Heart right ventricle (tissue), 16 donors: ENCODE measurements at regions not wholly inside any gene's neighbourhood (a gene's known extent, or its start where the extent isn't known, plus 50 kb on each side); places are given as distances from the start of the nearest gene placed in this dataset.
A peak's percentile ranks its signal among the peaks of the same experiment; 100 is the strongest.

Experiments used
- ATAC-seq, 8 donors: fragments of 200-7000 bp; cut with Tn5 transposase; one replicate each; pipeline ENCODE4 v1.9.1; 2020; ENCODE audit warnings: mild to moderate bottlenecking in 8 of 8, moderate library complexity in 8 of 8, moderate number of reproducible peaks in 1 of 8
- DNase-seq, 2 donors: peaks; one replicate each; pipeline ENCODE4 v3.0.0-alpha.2; 2020
- H3K27ac ChIP-seq, 10 donors: fragments of 200-600 bp; sonication (generic) in 2 of 10; one replicate each; pipeline versions ENCODE4 v1.5.0 to v1.8.0; 2020 to 2022; ENCODE audit warnings: mild to moderate bottlenecking in 3 of 10
- H3K27me3 ChIP-seq, 7 donors: fragments of 200-600 bp; one replicate each; pipeline ENCODE4 v1.8.0; 2021 to 2022; ENCODE audit warnings: mild to moderate bottlenecking in 2 of 7
- H3K36me3 ChIP-seq, 9 donors: fragments of 200-600 bp; sonication (generic) in 1 of 9; one replicate each; pipeline versions ENCODE4 v1.5.0 to v1.8.0; 2020 to 2022; ENCODE audit warnings: mild to moderate bottlenecking in 2 of 9
- H3K4me1 ChIP-seq, 9 donors: fragments of 200-600 bp; sonication (generic) in 1 of 9; one replicate each; pipeline versions ENCODE4 v1.5.0 to v1.8.0; 2020 to 2022; ENCODE audit warnings: mild to moderate bottlenecking in 4 of 9
- H3K4me3 ChIP-seq, 10 donors: fragments of 200-600 bp; sonication (generic) in 2 of 10; one replicate each; pipeline versions ENCODE4 v1.5.0 to v1.8.0; 2020 to 2022; ENCODE audit warnings: mild to moderate bottlenecking in 7 of 10, moderate library complexity in 2 of 10
- H3K9me3 ChIP-seq, 11 donors: fragments of 200-600 bp in 10 of 11; sonication (generic) in 2 of 11; one replicate each; pipeline versions ENCODE4 v1.5.0 to v1.8.0; 2013 to 2022; ENCODE audit warnings: mild to moderate bottlenecking in 2 of 11, control low read depth in 1 of 11, moderate library complexity in 1 of 11
- WGBS, 2 donors: extraction: QIAGEN DNeasy Blood & Tissue Kit; methylation state at CpG; one replicate each; pipeline ENCODE4 v1.1.7; 2013; ENCODE audit warnings: inconsistent platforms in 1 of 2; 5-methylcytosine and 5-hydroxymethylcytosine counted together
- intact Hi-C, 10 donors: fragments of 100-400 bp; cut with DNase I; formaldehyde crosslinking; loops; one replicate each; pipeline versions ENCODE4 v1.11.1 to v1.14.2; 2022
- TF ChIP-seq, protein P1 (sequence below), 9 donors: fragments of 200-600 bp; sonication (generic) in 2 of 9; IDR thresholded peaks; one replicate each; pipeline versions ENCODE4 v1.5.0 to v1.8.0; 2021 to 2022; ENCODE audit warnings: antibody characterized with exemption in 9 of 9, mild to moderate bottlenecking in 5 of 9, moderate library complexity in 1 of 9
- donor health status: Arrhythmogenic right ventricular cardiomyopathy.
- donor health status: ischemic (EF 13 %, LVEDD 7.1; RV severe dilation, severe dysfunction).
- donor health status: healthy with polysubstance abuse.
- donor health status: DM: no; HTN: yes; CAD: no.
- donor health status: DM: no; HTN: no; CAD: no.
- donor health status: ischemic (EF 25% LVEDD 6.9; RV normal size, moderate dysfunction).
- donor health status: ischemic (EF 25% LVEDD 5.7; RV mildly dilated, moderate dysfunction).
- donor health status: healthy.
- donor health status: DM: yes; HTN: yes; CAD: no.
- donor health status: Ischemic cardiomyopathy.
- donor health status: ischemic (EF 35%, LVEDD 5.7; RV mildly dilated, moderate dysfunction).
- donor health status: nonischemic (EF 11% LVEDD 7.7; RV severe dilation, severe dysfunction).
- donor health status: DM: yes; HTN: yes; CAD: no.
- donor health status: PGD.
- donor health status: ischemic (EF 29% LVEDD 5.4; RV normal size, mild dysfunction).
- donor health status: nonischemic (EF 23%, LVEDD 6.1; RV moderate dilation, normal function).

DNA sequence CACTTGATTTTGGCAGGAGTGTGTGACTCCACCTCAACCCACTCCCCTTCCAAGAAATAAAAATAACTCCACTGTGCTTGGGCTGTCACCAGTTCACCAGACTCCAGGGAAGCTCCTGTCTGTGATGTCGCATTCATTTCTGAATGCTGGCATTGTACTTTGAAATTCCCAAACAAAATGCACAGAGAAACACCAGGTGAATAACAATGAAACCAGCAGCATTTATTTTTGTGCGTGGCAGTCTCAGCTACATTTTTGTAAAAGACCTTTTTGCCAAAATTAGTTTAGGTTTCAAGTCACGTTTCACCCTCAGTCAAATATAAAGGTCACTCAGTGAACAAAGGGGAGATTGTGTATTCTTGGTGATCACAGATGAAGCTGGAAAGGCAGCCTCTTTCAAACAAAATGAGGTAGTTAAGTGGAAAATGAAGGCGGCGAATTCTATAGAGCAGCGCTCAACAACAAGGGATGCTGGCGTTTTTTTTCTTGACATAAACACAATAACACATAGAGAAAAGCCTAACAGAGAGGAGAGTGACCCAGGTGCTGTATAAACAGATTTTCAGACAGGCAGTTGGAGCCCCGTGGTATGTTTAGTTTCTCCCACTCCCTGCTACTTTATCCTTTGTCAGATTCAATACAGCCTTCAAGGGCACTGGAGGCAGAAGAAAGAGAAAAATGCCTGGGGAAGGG is 210.3 kb upstream of the GCFC2 start:
- Histone ChIP-seq H3K27me3 (no peaks in the 10 kb centered on the region), H3K9me3 (no peaks in the 10 kb centered on the region), H3K27ac (no peak overlapping the region), H3K4me1 (no peaks in the 10 kb centered on the region), H3K36me3 (no peaks in the 10 kb centered on the region), H3K4me3 (no peak overlapping the region)
- peak in 3 of 8 donors; percentile 57 to 85 (median 70) for ATAC-seq
- TF ChIP-seq, protein P1, sequence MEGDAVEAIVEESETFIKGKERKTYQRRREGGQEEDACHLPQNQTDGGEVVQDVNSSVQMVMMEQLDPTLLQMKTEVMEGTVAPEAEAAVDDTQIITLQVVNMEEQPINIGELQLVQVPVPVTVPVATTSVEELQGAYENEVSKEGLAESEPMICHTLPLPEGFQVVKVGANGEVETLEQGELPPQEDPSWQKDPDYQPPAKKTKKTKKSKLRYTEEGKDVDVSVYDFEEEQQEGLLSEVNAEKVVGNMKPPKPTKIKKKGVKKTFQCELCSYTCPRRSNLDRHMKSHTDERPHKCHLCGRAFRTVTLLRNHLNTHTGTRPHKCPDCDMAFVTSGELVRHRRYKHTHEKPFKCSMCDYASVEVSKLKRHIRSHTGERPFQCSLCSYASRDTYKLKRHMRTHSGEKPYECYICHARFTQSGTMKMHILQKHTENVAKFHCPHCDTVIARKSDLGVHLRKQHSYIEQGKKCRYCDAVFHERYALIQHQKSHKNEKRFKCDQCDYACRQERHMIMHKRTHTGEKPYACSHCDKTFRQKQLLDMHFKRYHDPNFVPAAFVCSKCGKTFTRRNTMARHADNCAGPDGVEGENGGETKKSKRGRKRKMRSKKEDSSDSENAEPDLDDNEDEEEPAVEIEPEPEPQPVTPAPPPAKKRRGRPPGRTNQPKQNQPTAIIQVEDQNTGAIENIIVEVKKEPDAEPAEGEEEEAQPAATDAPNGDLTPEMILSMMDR (IDR thresholded peaks at IDR 0.05), result no peak
- intact Hi-C loops, result no loop called here
- DNase-seq, result no peak
- 37 to 43% methylated on average over 8 of the region's 8 CpGs for WGBS, 2 donors

DNA sequence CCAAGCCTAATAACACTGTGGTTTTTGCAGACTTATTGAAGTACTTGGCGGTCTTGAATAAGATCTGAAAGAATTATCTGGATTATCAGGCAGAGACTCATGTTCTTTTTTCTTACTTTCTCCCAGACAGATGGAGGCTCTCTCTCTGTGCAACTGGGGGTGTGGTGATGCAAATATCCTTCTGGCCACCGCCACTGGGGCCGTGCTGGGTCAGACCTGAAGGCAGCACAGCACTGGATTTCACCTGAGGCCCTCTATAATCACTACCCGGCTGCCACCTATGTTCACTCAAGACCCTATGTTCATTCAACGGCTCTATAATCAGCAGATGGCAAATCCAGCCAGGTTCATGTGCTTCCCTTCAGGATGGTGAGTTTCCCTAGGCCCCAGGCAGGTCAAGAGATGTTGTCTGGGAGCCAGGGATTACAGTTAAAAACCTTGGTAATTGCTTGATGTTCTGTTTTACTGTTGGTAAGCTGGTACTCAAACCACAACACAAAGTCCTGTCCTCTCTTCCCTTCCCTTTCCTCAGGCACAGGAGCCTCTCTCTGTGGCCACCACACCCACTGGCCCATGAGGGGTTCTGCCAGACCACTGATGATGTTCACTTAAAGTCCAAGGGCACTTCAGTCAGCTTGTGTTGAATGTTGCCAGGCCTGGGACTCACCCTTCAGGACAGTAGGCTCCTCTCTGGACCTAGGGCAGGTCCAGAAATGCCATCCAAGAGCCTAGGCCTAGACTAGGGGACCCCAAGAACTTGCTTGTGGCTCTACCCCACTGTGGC is 205.3 kb upstream of the GCFC2 start:
- intact Hi-C loops, result no loop called here
- Histone ChIP-seq H3K27me3 (no peaks in the 10 kb centered on the region), H3K27ac (no peak overlapping the region), H3K36me3 (no peaks in the 10 kb centered on the region), H3K4me3 (no peak overlapping the region), H3K4me1 (no peaks in the 10 kb centered on the region), H3K9me3 (peaks cover 0 to 6% (median 0%) of the 10 kb centered on the region in 11 donors)
- ATAC-seq (no peak), DNase-seq (no peak)
- TF ChIP-seq, protein P1 (IDR thresholded peaks at IDR 0.05), result no peak
- 62 to 77% methylated on average over 5 of the region's 5 CpGs for WGBS, 2 donors

DNA sequence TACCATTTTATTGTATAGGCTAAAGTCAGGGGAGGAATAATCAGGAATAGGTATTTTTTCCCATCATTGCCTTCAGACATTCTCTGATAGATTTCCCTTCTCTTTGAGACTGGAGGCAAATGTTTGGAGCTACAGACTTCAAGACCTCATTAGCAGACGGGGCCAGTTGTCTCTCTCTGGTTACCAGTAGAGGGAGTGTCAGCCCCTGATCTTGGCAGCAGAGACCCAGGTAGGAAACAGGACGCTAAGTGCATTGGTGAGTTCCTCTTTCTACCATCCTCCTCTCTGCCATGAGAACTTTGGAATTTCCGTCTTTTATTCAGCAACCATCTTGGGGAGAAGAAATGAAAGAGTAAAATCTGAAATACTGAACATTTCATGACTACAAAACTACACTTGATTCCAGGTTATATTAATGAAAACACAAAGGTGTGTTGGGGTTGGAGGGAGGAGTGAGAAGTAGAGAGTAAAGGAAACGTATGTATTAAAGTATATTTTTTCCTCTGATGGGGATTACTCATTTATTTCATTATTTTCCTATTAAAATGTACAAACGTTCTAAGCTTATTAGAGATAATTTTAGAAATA is 186.2 kb upstream of the GCFC2 start:
- intact Hi-C loops, result no loop called here
- TF ChIP-seq, protein P1 (IDR thresholded peaks at IDR 0.05), result peak in 7 of 9 donors; percentile 16 to 54 (median 37)
- peak in 1 of 8 donors; percentile 72 for ATAC-seq
- no peaks in the 10 kb centered on the region for H3K4me1 ChIP-seq
- H3K4me3 ChIP-seq, result no peak overlapping the region
- H3K36me3 ChIP-seq, result no peaks in the 10 kb centered on the region
- H3K27me3 ChIP-seq, result peaks cover 0 to 6% (median 0%) of the 10 kb centered on the region in 7 donors
- no peak for DNase-seq
- no peak overlapping the region for H3K27ac ChIP-seq
- no peaks in the 10 kb centered on the region for H3K9me3 ChIP-seq
- 25 to 31% methylated on average over 5 of the region's 5 CpGs for WGBS, 2 donors

DNA sequence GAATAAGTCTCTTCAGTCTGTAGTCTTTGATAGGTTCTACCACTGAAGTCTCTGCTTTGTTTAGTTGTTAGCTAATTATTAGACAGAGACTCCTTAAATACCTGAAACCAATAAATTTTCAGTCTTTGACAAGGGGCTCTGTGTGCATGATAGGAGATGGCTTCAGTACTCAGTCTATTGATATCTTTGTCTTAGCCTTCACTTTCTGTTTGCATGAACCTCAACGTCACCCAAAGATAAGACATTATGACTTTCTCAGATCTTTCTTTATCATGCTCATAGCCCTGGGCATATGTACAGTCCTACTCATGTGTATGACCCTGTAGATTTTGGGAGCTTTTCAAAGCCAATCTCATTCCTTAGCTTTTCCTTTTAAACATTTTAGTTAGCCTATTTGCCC is 183.5 kb upstream of the GCFC2 start:
- H3K4me1 ChIP-seq, result no peaks in the 10 kb centered on the region
- no peaks in the 10 kb centered on the region for H3K9me3 ChIP-seq
- ATAC-seq, result no peak
- no peak overlapping the region for H3K27ac ChIP-seq
- TF ChIP-seq, protein P1 (IDR thresholded peaks at IDR 0.05), result no peak
- no peaks in the 10 kb centered on the region for H3K36me3 ChIP-seq
- peaks cover 0 to 6% (median 0%) of the 10 kb centered on the region in 7 donors for H3K27me3 ChIP-seq
- WGBS, 2 donors, result 41 to 43% methylated on average over 1 of the region's 1 CpG
- no peak for DNase-seq
- intact Hi-C loops, result no loop called here
- no peak overlapping the region for H3K4me3 ChIP-seq
